ENCODE measurements at regions not wholly inside any gene's neighbourhood (a gene's known extent, or its start where the extent isn't known, plus 50 kb on each side); places are given as distances from the start of the nearest gene placed in this dataset.

GRCh38 chr10:56063642-56064041, 297.4 kb downstream of the ZWINT start:
- no peak for TF ChIP-seq CTCF (conservative IDR thresholded peaks at IDR 0.05; ENCODE audit: low read depth, low read length)
- DNase-seq (ENCODE audit: low read depth), result no peak

DNA sequence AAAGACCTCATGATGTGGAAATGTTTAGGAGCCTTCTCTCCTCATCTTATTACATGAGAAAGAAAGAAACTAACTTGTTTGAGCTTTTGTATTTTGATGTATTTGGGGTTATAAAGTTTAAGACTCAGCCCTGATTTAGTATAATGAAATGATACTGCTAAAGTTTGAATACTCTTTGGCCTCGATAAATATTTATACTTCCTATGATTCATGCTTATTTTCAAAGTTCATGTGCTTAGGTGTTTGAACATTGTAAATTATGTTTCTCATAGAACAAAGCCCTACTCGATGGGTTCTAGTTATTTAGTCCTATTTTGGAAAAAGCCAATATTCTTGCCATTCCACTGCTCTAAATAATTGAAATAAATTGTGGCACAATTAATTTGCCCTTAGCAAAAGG, 303.2 kb downstream of the ZWINT start:
- no peak overlapping the region for H3K4me3 ChIP-seq (ENCODE audit: low read depth, low read length)
- DNase-seq (ENCODE audit: low read depth), result no peak
- no peak for TF ChIP-seq CTCF (conservative IDR thresholded peaks at IDR 0.05; ENCODE audit: low read depth, low read length)

More at GRCh38 chr10:56063642-56064041, 297.4 kb downstream of the ZWINT start:
- no peak overlapping the region for H3K4me3 ChIP-seq (ENCODE audit: low read depth, low read length)

GRCh38 chr10:56035489-56035888, 325.6 kb downstream of the ZWINT start:
- no peak for DNase-seq (ENCODE audit: low read depth)
- no peak overlapping the region for H3K4me3 ChIP-seq (ENCODE audit: low read depth, low read length)
- TF ChIP-seq CTCF (conservative IDR thresholded peaks at IDR 0.05; ENCODE audit: low read depth, low read length), result no peak

GRCh38 chr10:56028298-56029132, 332.5 kb downstream of the ZWINT start:
- TF ChIP-seq CTCF (conservative IDR thresholded peaks at IDR 0.05; ENCODE audit: low read depth, low read length), result no peak
- DNase-seq (ENCODE audit: low read depth), result no peak
- no peak overlapping the region for H3K4me3 ChIP-seq (ENCODE audit: low read depth, low read length)

DNA sequence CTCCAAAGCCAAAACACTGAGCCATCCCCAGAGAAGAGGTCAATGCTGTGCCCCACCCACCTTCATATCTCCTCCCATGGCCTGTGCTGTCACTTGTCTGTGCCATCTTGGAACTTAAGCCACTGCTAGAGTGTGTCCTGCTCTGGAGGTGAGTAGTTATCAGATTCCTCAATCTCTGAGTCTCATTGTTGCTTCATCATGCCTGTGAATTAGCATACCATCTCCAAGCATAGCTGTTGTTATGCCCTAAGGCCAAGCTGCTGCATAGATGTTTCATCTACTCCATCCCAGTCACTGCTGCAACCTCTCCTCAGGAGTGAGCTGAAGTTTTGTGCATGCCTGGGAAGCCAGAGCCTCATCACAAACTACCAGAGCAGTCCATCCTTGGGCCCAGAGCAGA, 349.0 kb downstream of the ZWINT start:
- DNase-seq (ENCODE audit: low read depth), result no peak
- H3K4me3 ChIP-seq (ENCODE audit: low read depth, low read length), result no peak overlapping the region
- no peak for TF ChIP-seq CTCF (conservative IDR thresholded peaks at IDR 0.05; ENCODE audit: low read depth, low read length)

GRCh38 chr10:56003555-56003954, 357.5 kb downstream of the ZWINT start:
- H3K4me3 ChIP-seq (ENCODE audit: low read depth, low read length), result no peak overlapping the region
- no peak for TF ChIP-seq CTCF (conservative IDR thresholded peaks at IDR 0.05; ENCODE audit: low read depth, low read length)
- DNase-seq (ENCODE audit: low read depth), result no peak

DNA sequence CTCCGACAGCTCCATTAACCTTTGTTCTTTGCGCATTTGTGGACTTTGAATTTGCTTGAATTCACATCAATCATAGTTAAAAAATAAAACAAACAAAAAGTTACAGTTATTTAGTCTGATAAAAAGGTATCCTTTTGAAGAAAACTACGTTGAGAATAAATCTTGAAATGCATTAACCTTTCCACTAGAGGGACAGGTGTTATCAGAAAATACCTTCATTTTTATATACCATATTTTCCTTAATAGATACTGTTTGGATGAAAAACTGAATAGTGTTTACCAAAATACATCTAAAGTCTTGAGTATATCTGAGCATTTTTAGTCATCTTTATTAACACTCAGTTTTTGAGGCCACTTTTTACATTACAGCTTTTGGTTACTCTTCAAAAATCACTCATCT, 371.9 kb downstream of the ZWINT start:
- no peak for DNase-seq (ENCODE audit: low read depth)
- no peak for TF ChIP-seq CTCF (conservative IDR thresholded peaks at IDR 0.05; ENCODE audit: low read depth, low read length)
- no peak overlapping the region for H3K4me3 ChIP-seq (ENCODE audit: low read depth, low read length)

All from choroid plexus epithelial cell (primary cell).